GM03348 (cell line): ENCODE measurements at regions not wholly inside any gene's neighbourhood (a gene's known extent, or its start where the extent isn't known, plus 50 kb on each side); places are given as distances from the start of the nearest gene placed in this dataset.
A peak's percentile ranks its signal among the peaks of the same experiment; 100 is the strongest.

ENCODE experiments used
- DNase-seq: peaks from one replicate; pipeline ENCODE4 v3.0.0; 2012; ENCODE audit warnings: low spot score

DNA sequence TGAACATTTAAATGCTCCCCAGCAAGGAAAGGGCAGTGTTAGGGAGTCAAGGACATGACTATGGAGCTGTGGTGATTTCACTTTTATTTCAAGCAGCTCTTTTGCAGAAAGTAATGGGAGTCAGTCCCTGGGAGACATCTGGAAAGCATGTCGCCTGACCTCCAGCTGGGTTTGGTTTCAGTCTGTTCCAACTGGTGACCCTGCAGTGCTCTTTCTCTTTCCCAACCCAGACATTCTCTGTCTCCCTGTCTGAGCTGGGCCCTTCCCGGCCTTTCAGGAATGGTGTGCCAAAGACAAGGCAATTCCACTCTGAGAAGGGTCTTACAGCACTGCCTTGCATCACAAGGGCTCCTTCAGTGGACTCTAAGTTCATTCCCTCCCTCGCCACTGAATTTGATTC, 323.2 kb downstream of the OSR1 start:
- DNase-seq: peak; percentile 57

DNA sequence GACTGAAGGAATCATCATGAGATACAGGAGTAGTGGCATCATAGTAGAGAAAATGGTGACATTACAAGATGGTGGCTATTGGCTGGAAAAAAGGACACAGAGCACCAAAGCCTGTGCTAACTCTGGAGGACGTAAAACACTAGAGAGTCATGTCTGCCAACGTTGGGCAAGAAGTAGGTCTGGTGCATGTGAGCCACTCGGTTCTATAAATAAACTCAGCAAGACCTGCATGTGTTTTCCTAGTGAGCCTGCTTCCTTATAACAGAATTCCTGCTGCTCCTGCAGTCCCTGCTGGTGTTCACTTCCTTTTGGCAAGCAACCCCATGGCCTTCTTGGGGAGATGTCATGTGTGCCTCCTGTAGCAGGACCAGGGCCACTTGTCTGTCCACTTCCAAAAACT, 325.2 kb downstream of the OSR1 start:
- DNase-seq: no peak

DNA sequence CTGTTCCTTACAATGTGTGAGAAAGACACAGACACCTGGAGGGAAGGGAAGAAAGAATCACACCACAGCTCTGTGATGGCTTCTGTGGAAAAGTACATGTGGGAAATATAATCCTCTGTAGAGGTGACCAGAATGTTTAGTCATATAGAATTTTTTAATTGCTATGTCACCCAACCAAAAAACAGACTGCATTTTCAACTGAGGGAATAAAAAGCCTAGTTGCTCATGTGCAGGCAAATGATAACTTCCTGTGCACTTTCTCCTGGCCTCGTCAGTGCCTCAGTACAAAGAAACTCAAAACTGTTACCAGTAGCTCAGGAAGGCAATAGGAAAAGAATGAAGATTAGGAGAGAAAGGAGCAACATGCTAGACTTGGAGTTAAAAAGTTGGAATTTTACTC, 326.8 kb downstream of the OSR1 start:
- no peak for DNase-seq

DNA sequence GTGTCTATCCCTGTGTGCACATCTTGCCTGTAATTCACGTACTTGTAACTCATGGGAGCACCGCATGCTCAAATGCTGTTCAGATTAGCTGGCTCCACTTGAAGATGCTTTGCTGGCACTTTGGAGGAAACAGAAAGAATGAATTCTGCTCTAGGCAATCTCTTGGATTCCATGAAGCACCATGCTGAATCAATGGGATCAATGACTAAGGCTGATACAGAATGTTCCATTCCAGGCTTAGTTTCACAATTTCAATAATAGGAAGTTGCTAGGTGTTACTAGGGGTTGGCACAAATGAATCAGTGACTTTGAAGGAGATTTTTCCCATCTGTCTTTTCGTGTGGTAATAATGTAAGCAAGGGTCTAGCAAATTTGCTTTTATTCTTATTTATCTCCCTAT, 328.8 kb downstream of the OSR1 start:
- no peak for DNase-seq

DNA sequence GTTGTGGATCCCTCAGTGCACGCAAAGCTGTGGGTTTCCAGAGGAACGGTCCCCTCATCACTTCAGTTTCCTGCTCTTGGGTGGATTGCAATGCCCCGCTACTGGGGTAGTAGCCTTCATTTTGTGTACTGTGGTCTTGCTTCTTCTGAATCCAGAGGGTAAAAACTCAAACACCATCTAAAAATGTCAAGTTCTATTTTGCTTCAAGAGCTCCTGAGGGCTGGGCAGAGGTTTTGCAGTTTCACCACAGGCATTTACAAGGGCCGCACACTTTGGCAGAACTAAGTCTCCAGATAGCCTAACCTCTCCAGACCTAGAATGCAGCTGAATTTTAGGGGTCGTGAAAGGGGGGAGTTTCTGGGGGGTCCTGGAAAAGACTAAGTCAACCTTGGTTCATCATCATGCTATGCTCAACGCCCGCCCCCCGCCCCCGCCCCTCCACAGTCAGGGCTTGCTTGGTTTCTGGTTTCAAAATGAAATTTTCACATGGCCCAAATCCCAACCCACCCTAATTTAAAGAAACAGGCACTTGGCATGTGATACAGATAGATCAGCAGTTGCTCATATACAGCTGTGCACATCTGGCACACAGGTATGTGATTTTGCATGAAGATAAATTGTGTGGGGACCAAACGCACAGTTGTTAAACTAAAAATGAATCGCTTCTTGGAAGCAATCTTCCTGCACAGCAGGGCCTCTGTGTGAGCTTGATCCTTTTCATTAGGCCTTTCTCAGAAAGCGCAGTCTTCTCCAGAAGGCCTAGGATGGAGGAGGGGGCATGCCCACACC, 329.6 kb downstream of the OSR1 start:
- DNase-seq: no peak

DNA sequence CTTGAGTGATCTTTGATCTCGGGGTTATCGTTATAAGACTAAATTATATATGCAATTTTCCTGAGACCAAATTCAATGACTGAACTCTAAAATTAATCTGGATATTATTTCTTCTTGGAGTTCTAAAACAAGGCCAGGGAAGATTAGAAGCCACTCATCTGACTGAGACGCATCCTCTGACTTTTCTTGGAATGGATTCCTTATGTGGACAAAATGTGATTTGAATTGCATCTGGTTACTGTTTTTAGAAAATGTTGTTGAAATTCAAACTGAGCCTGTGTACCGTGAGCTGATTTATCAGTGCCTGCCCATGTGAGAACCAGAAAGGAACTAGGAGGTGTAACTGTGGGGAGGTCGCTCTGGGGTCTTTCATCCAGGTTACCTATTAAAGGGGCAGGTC, 330.8 kb downstream of the OSR1 start:
- DNase-seq: no peak

DNA sequence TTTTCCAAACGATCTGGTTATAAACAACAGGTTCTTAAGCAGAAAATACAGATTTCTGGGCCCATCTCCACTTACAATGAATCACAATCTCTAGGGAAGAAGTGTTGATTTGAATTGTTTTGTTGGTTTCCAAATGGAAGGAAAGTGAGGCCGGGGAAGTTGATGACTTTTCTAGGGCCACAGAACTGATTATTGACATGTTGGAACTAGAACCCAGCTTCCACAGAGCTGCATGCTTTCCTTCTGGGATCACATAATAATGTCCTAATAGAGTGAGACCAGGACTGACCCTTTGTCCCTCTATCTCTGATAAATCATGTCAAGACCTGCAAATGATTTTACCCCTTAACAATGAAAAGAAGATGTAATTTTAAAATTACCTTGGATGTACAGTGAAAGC, 332.2 kb downstream of the OSR1 start:
- DNase-seq: no peak

DNA sequence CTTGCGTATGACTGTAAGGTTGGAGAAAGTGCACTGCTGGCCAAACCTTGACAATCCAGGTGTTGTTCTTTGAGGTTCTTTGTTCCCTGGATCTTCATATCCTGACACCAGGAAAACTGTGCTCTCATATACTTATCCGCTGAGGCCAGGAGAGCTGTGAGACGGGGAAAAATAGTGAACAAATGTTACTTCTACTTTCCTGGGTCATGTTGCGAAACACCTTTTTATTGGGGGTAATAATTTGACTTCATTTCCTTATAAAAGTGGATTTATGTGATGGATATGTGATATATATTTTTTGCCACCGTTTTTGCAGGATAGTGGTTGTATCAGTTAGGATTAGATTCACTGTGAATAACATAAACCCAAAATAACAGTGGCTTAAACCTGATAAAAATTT, 336.1 kb downstream of the OSR1 start:
- DNase-seq: no peak

DNA sequence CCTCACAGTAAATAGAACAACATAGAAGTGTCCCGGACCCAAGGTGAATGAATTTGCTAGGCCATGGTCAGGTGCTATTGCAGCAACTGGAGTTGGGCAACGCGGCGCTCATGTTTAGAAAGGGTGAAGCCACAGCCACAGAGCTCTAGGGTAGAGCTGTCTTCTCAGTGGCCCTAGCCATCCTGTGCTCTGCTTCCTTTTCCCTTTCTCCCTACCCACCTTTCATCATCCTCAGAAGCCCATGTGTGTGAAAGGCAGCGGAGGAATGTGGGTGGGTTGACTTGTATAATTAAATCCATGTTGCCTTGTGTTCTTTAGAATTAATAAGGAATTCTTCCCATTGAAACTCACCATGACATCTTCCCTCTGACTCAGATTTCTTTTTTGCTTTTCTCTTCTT, 336.7 kb downstream of the OSR1 start:
- DNase-seq: peak; percentile 77

DNA sequence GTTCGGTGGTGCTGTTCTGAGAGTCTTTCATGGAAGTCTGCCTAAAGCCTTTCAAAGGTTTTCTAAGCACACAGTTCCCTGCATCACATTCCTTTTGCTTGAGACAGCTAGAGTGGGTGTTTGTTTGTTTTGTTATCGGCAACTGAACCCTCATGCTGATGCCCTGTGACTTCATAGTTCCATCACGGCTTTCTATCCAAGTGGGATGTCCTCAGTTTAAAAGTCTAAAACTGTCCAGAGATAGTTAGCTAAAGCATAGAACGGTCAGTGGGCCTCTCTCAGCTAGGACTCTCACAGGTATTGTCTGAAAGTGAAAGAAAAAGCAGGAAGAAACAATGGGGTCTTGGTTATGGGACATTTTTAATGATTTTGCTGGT, 337.3 kb downstream of the OSR1 start:
- peak; percentile 83 for DNase-seq

DNA sequence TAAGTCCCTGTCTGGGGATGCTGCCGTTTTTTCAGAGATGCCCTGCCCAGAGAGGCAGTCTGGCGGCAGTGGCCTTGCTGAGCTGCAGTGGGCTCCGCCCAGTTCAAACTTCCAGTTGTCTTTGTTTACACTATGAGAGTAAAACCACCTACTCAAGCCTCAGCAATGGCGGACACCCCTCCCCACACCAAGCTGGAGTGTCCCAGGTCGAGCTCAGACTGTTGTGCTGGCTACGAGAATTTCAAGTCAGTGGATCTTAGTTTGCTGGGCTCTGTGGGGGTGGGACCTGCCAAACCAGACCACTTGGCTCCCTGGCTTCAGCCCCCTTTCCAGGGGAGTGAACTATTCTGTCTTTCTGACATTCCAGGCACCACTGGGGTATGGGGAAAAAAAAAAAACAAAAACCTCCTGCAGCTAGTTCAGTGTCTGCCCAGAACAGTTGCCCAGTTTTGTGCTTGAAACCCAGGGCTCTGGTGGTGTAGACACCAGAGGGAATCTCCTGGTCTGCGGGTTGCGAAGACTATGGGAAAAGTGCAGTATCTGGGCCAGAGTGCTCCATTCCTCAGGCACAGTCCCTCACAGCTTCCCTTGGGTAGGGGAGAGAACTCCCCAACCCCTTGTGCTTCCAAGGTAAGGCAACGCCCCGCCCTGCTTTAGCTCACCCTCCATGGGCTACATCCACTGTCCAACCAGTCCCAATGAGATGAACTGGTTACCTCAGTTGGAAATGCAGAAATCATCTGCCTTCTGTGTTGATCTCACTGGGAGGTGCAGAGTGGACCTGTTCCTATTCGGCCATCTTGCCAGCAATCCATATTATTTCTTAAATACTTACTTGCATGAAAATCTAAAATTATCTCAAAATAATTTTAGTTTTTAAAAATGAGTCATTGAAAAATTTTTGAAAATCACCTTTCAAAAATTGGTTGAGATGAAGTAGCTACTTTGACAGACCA, 338.0 kb downstream of the OSR1 start:
- DNase-seq: no peak

DNA sequence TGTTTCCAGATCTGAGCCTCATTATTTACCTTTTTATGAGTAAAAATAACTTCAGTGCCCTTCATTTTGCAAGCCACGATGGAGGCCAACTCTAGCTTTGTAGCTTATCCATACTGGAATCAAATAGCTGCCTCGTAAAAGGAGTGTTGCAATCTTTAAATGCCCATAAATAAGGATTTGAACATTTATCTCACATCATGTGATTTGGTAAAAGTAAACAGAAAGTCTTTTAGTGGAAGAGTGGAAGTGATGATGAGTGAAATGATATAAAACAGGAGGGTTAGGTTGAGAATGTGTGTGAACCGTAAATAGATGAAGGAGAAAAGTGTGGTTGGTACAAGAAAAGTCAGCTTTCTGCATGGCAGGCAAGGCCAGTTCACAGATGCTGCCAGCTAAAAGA, 348.9 kb downstream of the OSR1 start:
- no peak for DNase-seq

DNA sequence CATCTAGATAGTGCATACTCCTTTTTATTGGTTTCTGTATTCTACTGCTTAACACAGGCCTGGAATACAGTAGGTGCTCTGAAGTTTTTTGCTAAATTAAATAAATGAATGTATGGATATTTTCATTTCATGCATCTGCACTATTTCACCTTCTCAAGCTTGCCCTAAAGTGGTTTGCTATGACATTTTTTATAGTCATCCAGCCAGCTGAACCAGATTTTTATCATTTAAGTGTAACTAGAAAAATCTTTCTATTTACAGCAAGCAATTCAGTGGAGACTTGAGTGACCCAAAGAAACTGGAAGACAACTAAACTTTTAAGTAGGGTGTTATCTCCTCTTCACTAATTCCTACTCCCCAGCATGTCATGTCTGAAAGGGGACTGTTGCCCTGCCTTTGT, 354.9 kb downstream of the OSR1 start:
- no peak for DNase-seq

DNA sequence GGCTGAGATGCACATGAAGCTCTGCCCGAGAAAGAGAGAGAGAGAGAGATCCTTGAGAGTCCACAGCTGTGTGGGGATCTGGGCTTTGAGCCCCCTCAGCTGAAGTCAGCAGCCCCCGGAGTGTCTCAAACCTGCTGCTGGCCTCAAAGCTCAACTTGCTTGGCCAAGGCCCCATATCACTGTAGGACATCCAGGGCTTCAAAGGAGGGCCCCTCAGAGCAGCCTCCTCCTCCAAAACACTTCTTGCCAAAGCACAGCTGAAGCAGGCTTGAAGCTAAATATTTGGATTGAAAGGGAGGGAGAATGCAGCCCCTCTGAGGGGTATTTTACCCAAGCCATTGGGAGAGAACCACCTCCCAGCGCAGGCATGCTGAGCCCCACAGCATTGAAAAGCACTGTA, 357.6 kb downstream of the OSR1 start:
- no peak for DNase-seq

DNA sequence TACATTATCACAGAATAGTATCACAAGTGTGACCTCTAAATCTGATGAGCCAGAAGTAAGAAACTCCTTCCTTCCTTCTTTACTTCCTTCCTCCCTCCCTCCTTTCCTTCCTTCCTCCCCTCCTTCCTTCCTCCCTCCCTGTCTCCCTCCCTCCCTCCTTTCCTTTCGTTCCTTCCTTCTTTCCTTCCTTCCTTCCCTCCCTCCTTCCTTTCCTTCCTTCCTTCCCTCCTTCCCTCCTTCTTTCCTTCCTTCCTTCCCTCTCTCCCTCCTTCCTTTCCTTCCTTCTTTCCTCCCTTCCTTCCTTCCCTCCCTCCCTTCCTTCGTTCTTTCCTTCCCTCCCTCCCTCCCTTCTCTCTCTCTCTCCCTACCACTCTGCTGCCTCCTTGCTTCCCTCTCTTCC, 359.2 kb downstream of the OSR1 start:
- DNase-seq: no peak

DNA sequence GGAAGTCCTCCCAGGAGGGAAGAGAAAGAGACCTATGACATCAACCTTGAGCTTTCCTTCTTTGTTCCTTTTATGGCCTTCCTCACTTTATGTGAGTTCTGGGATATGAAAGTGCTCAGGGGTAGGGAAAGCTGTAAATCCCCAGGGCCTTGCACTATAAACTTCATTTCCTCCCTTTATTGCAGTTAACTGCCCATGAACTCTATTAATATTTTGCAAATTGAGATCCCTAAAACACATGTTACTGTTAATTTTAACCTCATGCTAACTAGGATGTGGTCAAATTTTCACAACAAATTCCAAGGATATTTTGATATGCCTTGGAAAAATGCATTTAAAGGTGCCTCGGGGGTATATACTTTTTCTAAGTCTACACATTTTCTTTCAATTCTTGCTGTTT, 359.9 kb downstream of the OSR1 start:
- DNase-seq: no peak

DNA sequence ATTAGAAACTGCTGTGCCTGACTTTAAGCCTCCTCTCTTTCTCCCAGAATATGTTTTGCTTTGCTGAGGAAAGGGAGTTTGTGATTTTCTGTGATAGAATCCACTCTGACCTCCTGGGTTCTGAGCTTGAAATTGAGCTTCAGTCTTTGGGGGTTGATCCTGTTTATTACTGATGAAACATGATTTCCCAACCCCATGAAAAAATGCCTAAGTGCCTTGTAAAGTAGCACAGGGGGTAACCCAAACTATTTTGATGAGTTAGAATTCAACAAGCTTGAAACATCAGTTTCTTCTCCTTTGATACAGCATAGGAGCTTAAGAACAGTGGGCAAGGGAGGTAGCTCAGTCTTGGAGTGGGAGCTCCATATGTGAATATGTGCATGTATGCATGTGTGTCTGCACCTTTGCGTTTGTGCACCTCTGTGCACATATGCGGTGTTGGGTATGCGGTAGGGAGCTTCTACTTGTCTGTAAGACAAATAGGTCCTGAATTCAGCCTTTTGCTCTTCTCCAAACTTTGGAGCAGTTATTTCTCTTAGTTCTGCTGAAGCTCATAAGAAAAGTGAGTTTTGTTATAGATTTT, 364.6 kb downstream of the OSR1 start:
- peak; percentile 18 for DNase-seq

DNA sequence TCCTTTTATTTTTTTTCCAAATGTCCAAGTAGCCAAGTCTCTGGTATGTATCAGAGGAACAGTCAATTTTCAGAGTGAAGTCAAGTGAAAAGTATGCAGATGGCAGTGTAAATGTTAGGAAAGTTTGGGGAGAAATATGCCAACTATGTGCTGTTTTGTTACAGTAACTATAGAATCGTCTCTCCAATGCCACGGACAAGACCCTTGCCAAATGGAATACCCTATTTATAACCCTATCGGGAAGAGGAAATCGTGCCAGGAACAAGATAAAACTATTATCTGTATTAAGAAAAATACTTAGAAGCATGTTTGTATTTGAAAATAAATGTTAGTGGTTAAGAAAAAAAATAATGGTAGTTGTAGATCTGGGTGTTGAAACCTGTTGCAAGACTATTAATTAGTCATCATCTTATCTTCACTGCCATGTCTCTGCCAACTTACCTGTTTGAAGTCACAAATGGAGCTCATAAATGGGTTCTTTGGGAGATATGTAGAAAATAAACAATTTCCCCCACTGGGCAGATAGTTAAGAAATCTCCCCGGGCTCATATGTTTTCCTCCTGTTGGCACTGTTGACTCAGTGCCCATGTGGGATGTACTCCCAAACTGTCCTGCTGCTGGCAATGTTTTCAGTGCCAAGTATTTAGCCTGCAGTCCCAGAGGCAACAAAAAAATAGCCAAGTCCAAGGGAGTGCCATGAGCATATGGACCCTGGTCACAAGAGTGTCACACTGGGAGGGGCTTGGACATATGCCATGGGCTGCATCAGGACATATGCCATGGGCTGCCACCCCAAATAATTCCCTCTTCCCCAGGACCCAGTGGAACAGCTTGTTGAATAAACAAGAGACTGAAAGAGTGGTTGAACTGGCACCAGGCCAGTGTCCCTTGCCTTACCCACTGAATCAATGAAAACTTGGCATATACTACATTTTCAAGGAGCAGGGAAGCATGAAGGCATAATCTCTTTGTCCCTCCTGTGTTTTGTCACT, 366.9 kb downstream of the OSR1 start:
- DNase-seq: peak; percentile 68

DNA sequence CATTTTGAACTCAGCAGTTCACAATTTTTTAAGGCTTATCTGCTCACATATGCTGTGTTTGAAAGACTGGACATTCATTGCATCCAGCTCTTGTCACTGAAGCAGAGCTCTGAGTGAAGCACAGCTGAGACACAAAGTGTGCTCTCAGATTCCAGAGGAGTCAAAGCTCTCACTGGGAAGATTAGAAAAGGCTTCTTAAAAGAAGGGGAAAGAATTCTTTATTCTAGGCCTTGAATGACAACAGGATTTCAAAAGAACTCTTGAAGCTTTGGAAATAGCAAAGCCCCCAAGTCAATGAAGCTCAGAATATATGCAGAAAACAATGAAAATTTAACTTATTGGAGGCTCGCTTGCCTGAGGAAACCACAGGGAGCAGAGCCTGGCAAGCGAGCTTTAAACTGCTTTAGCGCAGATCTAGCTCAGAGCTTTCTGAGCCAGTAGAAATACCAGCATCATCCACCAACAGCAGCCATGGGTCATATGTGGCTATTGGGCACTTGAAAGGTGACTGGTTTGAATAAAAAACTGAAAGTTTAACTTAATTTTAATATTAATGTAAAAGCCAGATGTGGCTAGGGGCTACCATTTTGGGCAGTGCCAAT, 369.7 kb downstream of the OSR1 start:
- DNase-seq: no peak

DNA sequence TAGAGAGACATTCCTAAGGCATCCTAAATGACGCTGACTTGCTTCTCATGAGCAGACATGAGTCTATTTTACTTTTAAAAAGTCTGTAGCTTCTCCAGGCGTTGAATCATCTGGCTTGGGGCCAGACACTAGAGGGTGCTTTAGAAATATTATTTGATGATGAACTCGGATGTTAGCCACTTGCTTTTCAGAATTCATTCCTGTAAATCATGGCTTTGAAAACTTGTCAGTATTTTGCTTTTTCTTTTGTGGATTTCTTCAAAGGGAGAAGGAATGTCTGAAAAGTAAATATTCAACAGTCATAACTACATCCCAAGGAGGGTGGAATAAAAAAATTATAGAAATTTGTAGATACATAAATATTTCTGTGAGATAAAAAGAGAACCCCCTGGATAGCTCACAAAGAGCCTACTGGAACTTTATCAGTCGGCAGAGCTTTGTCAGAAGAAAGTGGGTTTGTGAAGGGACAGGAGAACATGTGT, 370.8 kb downstream of the OSR1 start:
- DNase-seq: peak; percentile 66

DNA sequence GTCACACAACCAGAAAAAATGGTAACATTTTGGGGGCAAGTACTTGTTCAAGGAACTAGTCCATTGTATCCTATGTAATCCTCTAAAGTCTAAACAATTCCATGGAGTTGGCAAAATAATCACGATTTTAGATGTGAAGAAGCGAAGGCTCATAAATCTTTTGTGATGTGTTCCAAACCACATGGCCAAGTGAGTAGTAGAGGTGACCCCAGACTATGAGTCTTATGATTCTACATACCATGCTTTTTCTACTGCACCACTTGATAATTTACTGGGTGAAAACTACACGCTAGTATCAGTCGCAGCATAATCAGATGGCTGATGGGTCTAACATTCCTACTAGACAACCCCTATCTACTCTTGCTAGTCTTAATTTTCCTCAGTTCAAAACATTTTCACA, 371.4 kb downstream of the OSR1 start:
- DNase-seq: no peak
